Endothelial cell of umbilical vein (primary cell): ENCODE measurements at regions not wholly inside any gene's neighbourhood (a gene's known extent, or its start where the extent isn't known, plus 50 kb on each side); places are given as distances from the start of the nearest gene placed in this dataset.

Experiments used
- BruUV-seq: library from RNA; stranded (reverse); fragments of 400-500 nt; replicated peaks from 2 replicates; lab custom pipeline; 2021; lab: Mats Ljungman, UMichigan
- CTCF ChIA-PET: fragments of 300-600, 350-600 bp; sonication (Branson Sonifier 250); formaldehyde crosslinking; loops from one replicate; lab custom pipeline; 2021; ENCODE audit warnings: antibody characterized with exemption, inconsistent platforms; lab: Charles Lee
- POLR2A ChIA-PET: fragments of 300-600, 350-600 bp; sonication (Branson Sonifier 250); formaldehyde crosslinking; loops from one replicate; lab custom pipeline; 2021; ENCODE audit warnings: antibody characterized with exemption, inconsistent platforms; lab: Charles Lee
- DNase-seq: peaks from one replicate; pipeline ENCODE4 v3.0.0-alpha.2; 2011; ENCODE audit warnings: low read depth, low spot score
- FAIRE-seq: peaks from 2 replicates; lab custom pipeline; 2011; peaks lifted over from hg19 to GRCh38; lab: Jason Lieb, UNC
- H2AFZ ChIP-seq: 2 replicates; pipeline ENCODE4 v1.6.0; 2012; ENCODE audit warnings: low read depth, low read length, control low read depth, inconsistent platforms
- H3K27ac ChIP-seq: 2 replicates; pipeline ENCODE4 v1.5.1; 2011; ENCODE audit warnings: low read depth, mild to moderate bottlenecking, control low read depth, low read length, moderate library complexity; ENCODE audit not compliant: insufficient read depth
- H3K27me3 ChIP-seq, 2 experiments: 2 replicates each; pipeline versions ENCODE4 v1.6.0 to v1.6.1; 2011; ENCODE audit warnings: low read length in 2 of 2, mixed read lengths in 1 of 2; ENCODE audit not compliant: control insufficient read depth in 2 of 2, insufficient read depth in 2 of 2
- H3K36me3 ChIP-seq, 2 experiments: 2 replicates in 1 of 2; 3 replicates in 1 of 2; pipeline ENCODE4 v1.5.1; 2011; ENCODE audit warnings: low read length in 2 of 2, mild to moderate bottlenecking in 1 of 2, moderate library complexity in 1 of 2; ENCODE audit not compliant: control insufficient read depth in 2 of 2, insufficient read depth in 2 of 2; ENCODE audit errors: extremely low read depth in 1 of 2
- H3K4me1 ChIP-seq: 3 replicates; pipeline ENCODE4 v1.5.1; 2011; ENCODE audit warnings: mild to moderate bottlenecking, low read length; ENCODE audit not compliant: control insufficient read depth, insufficient read depth; ENCODE audit errors: extremely low read depth
- H3K4me2 ChIP-seq: 2 replicates; pipeline ENCODE4 v1.6.1; 2011; ENCODE audit warnings: low read length, control low read depth, mixed read lengths; ENCODE audit not compliant: insufficient read depth
- H3K4me3 ChIP-seq, 3 experiments: fragments of 200-600 bp in 1 of 3; sonication (generic), shearing (Covaris generic) in 1 of 3; replicated peaks in 1 of 3; 2 replicates each; pipeline ENCODE4 v1.5.1; 2011 to 2016; ENCODE audit warnings: control low read depth in 3 of 3, low read length in 3 of 3, mild to moderate bottlenecking in 2 of 3, inconsistent platforms in 1 of 3, low read depth in 1 of 3, moderate library complexity in 1 of 3; ENCODE audit not compliant: insufficient read depth in 1 of 3
- H3K79me2 ChIP-seq: 2 replicates; pipeline ENCODE4 v1.6.0; 2012; ENCODE audit warnings: low read length, inconsistent platforms; ENCODE audit not compliant: control insufficient read depth, insufficient read depth
- H3K9ac ChIP-seq: replicated peaks from 2 replicates; pipeline ENCODE3; 2011; ENCODE audit warnings: low read length, control low read depth; ENCODE audit not compliant: insufficient read depth; ENCODE audit errors: extremely low read depth
- H3K9me1 ChIP-seq: replicated peaks from 3 replicates; pipeline ENCODE4 v1.6.0; 2011; ENCODE audit warnings: mild to moderate bottlenecking, low read length; ENCODE audit not compliant: control insufficient read depth, insufficient read depth; ENCODE audit errors: extremely low read depth
- H3K9me3 ChIP-seq: replicated peaks from 2 replicates; pipeline ENCODE4 v1.5.1; 2012; ENCODE audit warnings: low read length, inconsistent platforms; ENCODE audit not compliant: control insufficient read depth, insufficient read depth
- H4K20me1 ChIP-seq: replicated peaks from 2 replicates; pipeline ENCODE3; 2011; ENCODE audit warnings: mild to moderate bottlenecking, low read length; ENCODE audit not compliant: control insufficient read depth, insufficient read depth; ENCODE audit errors: extremely low read depth
- CTCF ChIP-seq, 2 donors: IDR thresholded peaks; 1 replicate in 1 of 2; 2 replicates in 1 of 2; pipeline ENCODE4 v1.5.1; 2011; ENCODE audit warnings: low read length in 2 of 2, mild to moderate bottlenecking in 2 of 2, moderate library complexity in 2 of 2, control low read depth in 1 of 2, inconsistent platforms in 1 of 2, low read depth in 1 of 2; ENCODE audit not compliant: insufficient read depth in 1 of 2; ENCODE audit errors: extremely low read depth in 1 of 2
- EZH2 ChIP-seq: IDR thresholded peaks from 2 replicates; pipeline ENCODE4 v1.6.1; 2012; ENCODE audit warnings: borderline replicate concordance, low read depth, mild to moderate bottlenecking, moderate library complexity, low read length, inconsistent platforms; ENCODE audit not compliant: severe bottlenecking
- FOS ChIP-seq: IDR thresholded peaks from 2 replicates; pipeline ENCODE4 v1.6.1; 2011; ENCODE audit warnings: mild to moderate bottlenecking, low read length, moderate library complexity, borderline replicate concordance; ENCODE audit not compliant: insufficient read depth
- GATA2 ChIP-seq: IDR thresholded peaks from 2 replicates; pipeline ENCODE4 v1.7.0; 2011; ENCODE audit warnings: low read depth, mild to moderate bottlenecking, moderate library complexity, mixed read lengths, low read length; ENCODE audit not compliant: insufficient read length, insufficient read depth
- JUN ChIP-seq: IDR thresholded peaks from 2 replicates; pipeline ENCODE4 v1.6.1; 2011; ENCODE audit warnings: borderline replicate concordance, low read depth; ENCODE audit not compliant: insufficient read length, insufficient read depth
- MYC ChIP-seq: IDR thresholded peaks from one replicate; pipeline ENCODE4 v1.6.1; 2011; ENCODE audit warnings: mild to moderate bottlenecking, low read depth, low read length
- POLR2A ChIP-seq: IDR thresholded peaks from 2 replicates; pipeline ENCODE4 v1.6.1; 2012; ENCODE audit warnings: low read depth, mild to moderate bottlenecking, control low read depth, low read length
- POLR2AphosphoS5 ChIP-seq: IDR thresholded peaks from 2 replicates; pipeline ENCODE4 v1.6.1; 2012; ENCODE audit warnings: low read depth, mild to moderate bottlenecking, control low read depth, low read length, moderate library complexity; ENCODE audit not compliant: insufficient read depth
- dilution Hi-C: fragments of 300-500 bp; cut with MboI; formaldehyde crosslinking; loops from one replicate; pipeline ENCODE4 v1.15.0; 2019; ENCODE audit warnings: low sequenced_read_pairs; ENCODE audit not compliant: extremely low pct_ligation_motif_present
- intact Hi-C: fragments of 100-400 bp; cut with micrococcal nuclease; formaldehyde crosslinking; loops from one replicate; pipeline ENCODE4 v1.10.0; 2022
- TF ChIP-seq, protein P1 (sequence below): IDR thresholded peaks from 2 replicates; pipeline ENCODE4 v1.6.1; 2011; ENCODE audit not compliant: insufficient read depth, insufficient read length

- dilution Hi-C loops = no loop called here
- no TSS peak for BruUV-seq
- FAIRE-seq = no peak
Observed at GRCh38 chr9:22308177-22308576, 138.4 kb upstream of the DMRTA1 start.

GRCh38 chr9:22316645-22317044 lies 130.0 kb upstream of the DMRTA1 start:
- CTCF ChIA-PET = interaction anchor here (2.2 kb wide), 1 partner anchor 136 kb away, joined by 11 read pairs; no protein-coding TSS in a partner anchor
- no peak overlapping the region for H3K9ac ChIP-seq
- no peak overlapping the region for H3K27ac ChIP-seq
- no peak overlapping the region for H2AFZ ChIP-seq
- POLR2A ChIA-PET = no interaction called here
- H3K4me1 ChIP-seq = no peaks in the 10 kb centered on the region
- H3K4me2 ChIP-seq = no peak overlapping the region
- dilution Hi-C loops (no loop called here), intact Hi-C loops (no loop called here)
- H3K4me3 ChIP-seq = no peak overlapping the region
- H4K20me1 ChIP-seq = no peaks in the 10 kb centered on the region
- TF ChIP-seq POLR2AphosphoS5 (no peak), JUN (no peak), MYC (no peak), EZH2 (no peak), CTCF (IDR thresholded peaks at IDR 0.05; ENCODE audit: extremely low read depth in 1 of 2, insufficient read depth in 1 of 2, low read depth in 1 of 2, low read length in 2 of 2) (no peak), POLR2A (no peak), GATA2 (no peak), FOS (no peak)
- TF ChIP-seq, protein P1, sequence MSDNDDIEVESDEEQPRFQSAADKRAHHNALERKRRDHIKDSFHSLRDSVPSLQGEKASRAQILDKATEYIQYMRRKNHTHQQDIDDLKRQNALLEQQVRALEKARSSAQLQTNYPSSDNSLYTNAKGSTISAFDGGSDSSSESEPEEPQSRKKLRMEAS = no peak
- DNase-seq = no peak
- no peaks in the 10 kb centered on the region for H3K36me3 ChIP-seq
- no peaks in the 10 kb centered on the region for H3K9me3 ChIP-seq
- no peaks in the 10 kb centered on the region for H3K9me1 ChIP-seq
- H3K27me3 ChIP-seq = no peaks in the 10 kb centered on the region
- H3K79me2 ChIP-seq = no peaks in the 10 kb centered on the region
- BruUV-seq = no TSS peak
- FAIRE-seq = no peak

More at GRCh38 chr9:22308177-22308576, 138.4 kb upstream of the DMRTA1 start:
- POLR2A ChIA-PET = no interaction called here
- TF ChIP-seq JUN = no peak
- no peak for TF ChIP-seq GATA2
- no peak for TF ChIP-seq CTCF (IDR thresholded peaks at IDR 0.05; ENCODE audit: extremely low read depth in 1 of 2, insufficient read depth in 1 of 2, low read depth in 1 of 2, low read length in 2 of 2)
- CTCF ChIA-PET = interaction anchor here (0.6 to 7.8 kb wide), 2 partner anchors 133 to 142 kb away, joined by 3 to 617 read pairs; no protein-coding TSS in a partner anchor
- H3K36me3 ChIP-seq = no peaks in the 10 kb centered on the region
- H3K79me2 ChIP-seq = no peaks in the 10 kb centered on the region
- no peak overlapping the region for H3K9ac ChIP-seq
- H4K20me1 ChIP-seq = no peaks in the 10 kb centered on the region
- H3K4me2 ChIP-seq = no peak overlapping the region
- peaks cover 0 to 5% of the 10 kb centered on the region in 2 experiments for H3K27me3 ChIP-seq
- H3K9me3 ChIP-seq = no peaks in the 10 kb centered on the region
- H2AFZ ChIP-seq = no peak overlapping the region
- H3K27ac ChIP-seq = no peak overlapping the region
- H3K4me3 ChIP-seq = no peak overlapping the region
- no peaks in the 10 kb centered on the region for H3K4me1 ChIP-seq
- no peaks in the 10 kb centered on the region for H3K9me1 ChIP-seq
- DNase-seq = no peak
- intact Hi-C loops = no loop called here
